HCT116 (cell line): ENCODE measurements at regions not wholly inside any gene's neighbourhood (a gene's known extent, or its start where the extent isn't known, plus 50 kb on each side); places are given as distances from the start of the nearest gene placed in this dataset.

Experiments
- ATAC-seq: fragments of 200-7000 bp; cut with Tn5 transposase; 2 replicates; pipeline ENCODE4 v1.9.1; 2020; ENCODE audit warnings: mild to moderate bottlenecking, moderate library complexity
- BruUV-seq: library from RNA; stranded (reverse); fragments of 400-500 nt; replicated peaks from 2 replicates; lab custom pipeline; 2021; lab: Mats Ljungman, UMichigan
- CTCF ChIA-PET: fragments of 300-600 bp; sonication (Branson Sonifier 250); formaldehyde crosslinking; loops from one replicate; lab custom pipeline; 2021; ENCODE audit warnings: antibody characterized with exemption; lab: Charles Lee
- POLR2A ChIA-PET: fragments of 300-600, 350-600 bp; sonication (Branson Sonifier 250); formaldehyde crosslinking; loops from one replicate; lab custom pipeline; 2021; ENCODE audit warnings: antibody characterized with exemption; lab: Charles Lee
- RAD21 ChIA-PET, 2 experiments: fragments of 300-600 bp; sonication (Branson Sonifier 250); formaldehyde crosslinking; loops; one replicate each; lab custom pipeline; 2023; ENCODE audit warnings: low total read pairs in 2 of 2; ENCODE audit not compliant: uncharacterized antibody in 2 of 2, unreplicated experiment in 2 of 2, low non-redundant PET in 1 of 2; lab: Charles Lee
- DNase-seq: peaks from one replicate; pipeline ENCODE4 v3.0.0-alpha.2; 2010; ENCODE audit warnings: low read depth, low spot score
- H2AFZ ChIP-seq: fragments of 200-600 bp; shearing (Covaris generic), sonication (generic); 2 replicates; pipeline ENCODE4 v1.6.1; 2017; ENCODE audit warnings: low read depth, mixed run types, mixed read lengths, antibody characterized with exemption, low read length; ENCODE audit not compliant: poor library complexity, severe bottlenecking
- H3K27ac ChIP-seq: 2 replicates; pipeline ENCODE4 v1.5.1; 2012; ENCODE audit warnings: low read depth, low read length
- H3K27me3 ChIP-seq: fragments of 200-600 bp; sonication (generic); 2 replicates; pipeline ENCODE4 v1.6.1; 2016; ENCODE audit warnings: mixed run types, low read length, mixed read lengths; ENCODE audit not compliant: insufficient read depth
- H3K36me3 ChIP-seq, 2 experiments: fragments of 200-500 bp in 1 of 2; fragments of 200-600 bp in 1 of 2; sonication (Bioruptor generic) in 1 of 2; sonication (generic) in 1 of 2; 2 replicates each; pipeline versions ENCODE4 v1.5.1 to v1.6.1; 2014 to 2016; ENCODE audit warnings: low read length in 2 of 2, inconsistent platforms in 1 of 2, mixed read lengths in 1 of 2, mixed run types in 1 of 2; ENCODE audit not compliant: insufficient read depth in 2 of 2, control insufficient read depth in 1 of 2
- H3K4me1 ChIP-seq, 2 experiments: fragments of 200-600 bp in 1 of 2; sonication (generic) in 1 of 2; 2 replicates each; pipeline versions ENCODE4 v1.5.1 to v1.6.1; 2012 to 2017; ENCODE audit warnings: low read length in 2 of 2, inconsistent platforms in 1 of 2, mild to moderate bottlenecking in 1 of 2, mixed read lengths in 1 of 2, mixed run types in 1 of 2, moderate library complexity in 1 of 2; ENCODE audit not compliant: insufficient read depth in 2 of 2, control insufficient read depth in 1 of 2
- H3K4me2 ChIP-seq: fragments of 200-600 bp; sonication (generic); 2 replicates; pipeline ENCODE4 v1.6.1; 2017; ENCODE audit warnings: mixed run types, low read length, mixed read lengths
- H3K4me3 ChIP-seq, 2 experiments: fragments of 200-600 bp in 1 of 2; sonication (generic) in 1 of 2; replicated peaks in 1 of 2; 2 replicates each; pipeline ENCODE4 v1.5.1; 2011 to 2016; ENCODE audit warnings: low read length in 2 of 2, control low read depth in 1 of 2, low read depth in 1 of 2, mild to moderate bottlenecking in 1 of 2, mixed read lengths in 1 of 2, mixed run types in 1 of 2
- H3K79me2 ChIP-seq: fragments of 200-600 bp; sonication (generic); 2 replicates; pipeline ENCODE4 v1.6.1; 2017; ENCODE audit warnings: mild to moderate bottlenecking, mixed run types, low read length, moderate library complexity, mixed read lengths; ENCODE audit not compliant: insufficient read depth
- H3K9ac ChIP-seq: fragments of 200-600 bp; sonication (generic); 2 replicates; pipeline ENCODE4 v1.6.1; 2016; ENCODE audit warnings: low read length, mixed read lengths
- H3K9me2 ChIP-seq: fragments of 200-600 bp; sonication (generic), shearing (Covaris generic); 2 replicates; pipeline ENCODE4 v1.6.1; 2017; ENCODE audit warnings: mixed run types, mild to moderate bottlenecking, moderate library complexity; ENCODE audit not compliant: insufficient read depth
- H3K9me3 ChIP-seq, 2 experiments: fragments of 200-500 bp in 1 of 2; fragments of 200-600 bp in 1 of 2; sonication (Bioruptor generic) in 1 of 2; sonication (generic) in 1 of 2; 2 replicates each; pipeline ENCODE4 v1.6.1; 2014 to 2017; ENCODE audit warnings: low read length in 2 of 2, mixed read lengths in 2 of 2, inconsistent platforms in 1 of 2, low read depth in 1 of 2, mild to moderate bottlenecking in 1 of 2, mixed run types in 1 of 2, moderate library complexity in 1 of 2; ENCODE audit not compliant: control insufficient read depth in 1 of 2, insufficient read depth in 1 of 2
- H4K20me1 ChIP-seq: fragments of 200-600 bp; sonication (generic), shearing (Covaris generic); 2 replicates; pipeline ENCODE4 v1.6.1; 2017; ENCODE audit warnings: mixed run types, mild to moderate bottlenecking, moderate library complexity; ENCODE audit not compliant: insufficient read depth
- CBX3 ChIP-seq: IDR thresholded peaks from 2 replicates; pipeline ENCODE4 v1.6.1; 2012; ENCODE audit warnings: low read depth
- CEBPB ChIP-seq: IDR thresholded peaks from 2 replicates; pipeline ENCODE4 v1.6.1; 2012; ENCODE audit warnings: low read depth
- EZH2phosphoT487 ChIP-seq: fragments of 200-600 bp; IDR thresholded peaks from 2 replicates; pipeline ENCODE4 v1.6.1; 2018; ENCODE audit warnings: antibody characterized with exemption, borderline replicate concordance
- SRF ChIP-seq: IDR thresholded peaks from 2 replicates; pipeline ENCODE4 v1.6.1; 2012; ENCODE audit warnings: low read depth
- ZNF274 ChIP-seq: fragments of 200-500 bp; sonication (Bioruptor generic); IDR thresholded peaks from 2 replicates; pipeline ENCODE4 v1.6.1; 2014; ENCODE audit warnings: mild to moderate bottlenecking, low read depth, low read length, inconsistent platforms
- intact Hi-C: fragments of 100-400 bp; cut with micrococcal nuclease; formaldehyde crosslinking; loops from 2 replicates; pipeline ENCODE4 v1.10.0; 2022
- TF ChIP-seq, protein P1 (sequence below): IDR thresholded peaks from 2 replicates; pipeline ENCODE4 v1.6.1; 2012
- TF ChIP-seq, protein P2 (sequence below), 3 experiments: fragments of 200-600 bp in 1 of 3; sonication (generic) in 1 of 3; IDR thresholded peaks in 2 of 3; conservative IDR thresholded peaks in 1 of 3; 2 replicates each; pipeline ENCODE4 v1.5.1; 2012 to 2017; ENCODE audit warnings: low read depth in 2 of 3, low read length in 2 of 3, antibody characterized with exemption in 1 of 3, borderline replicate concordance in 1 of 3, control low read depth in 1 of 3, mild to moderate bottlenecking in 1 of 3, mixed read lengths in 1 of 3, mixed run types in 1 of 3, moderate library complexity in 1 of 3; ENCODE audit not compliant: insufficient read depth in 1 of 3
- TF ChIP-seq, protein P3 (sequence below): IDR thresholded peaks from 2 replicates; pipeline ENCODE4 v1.6.1; 2012; ENCODE audit warnings: low read depth

DNA sequence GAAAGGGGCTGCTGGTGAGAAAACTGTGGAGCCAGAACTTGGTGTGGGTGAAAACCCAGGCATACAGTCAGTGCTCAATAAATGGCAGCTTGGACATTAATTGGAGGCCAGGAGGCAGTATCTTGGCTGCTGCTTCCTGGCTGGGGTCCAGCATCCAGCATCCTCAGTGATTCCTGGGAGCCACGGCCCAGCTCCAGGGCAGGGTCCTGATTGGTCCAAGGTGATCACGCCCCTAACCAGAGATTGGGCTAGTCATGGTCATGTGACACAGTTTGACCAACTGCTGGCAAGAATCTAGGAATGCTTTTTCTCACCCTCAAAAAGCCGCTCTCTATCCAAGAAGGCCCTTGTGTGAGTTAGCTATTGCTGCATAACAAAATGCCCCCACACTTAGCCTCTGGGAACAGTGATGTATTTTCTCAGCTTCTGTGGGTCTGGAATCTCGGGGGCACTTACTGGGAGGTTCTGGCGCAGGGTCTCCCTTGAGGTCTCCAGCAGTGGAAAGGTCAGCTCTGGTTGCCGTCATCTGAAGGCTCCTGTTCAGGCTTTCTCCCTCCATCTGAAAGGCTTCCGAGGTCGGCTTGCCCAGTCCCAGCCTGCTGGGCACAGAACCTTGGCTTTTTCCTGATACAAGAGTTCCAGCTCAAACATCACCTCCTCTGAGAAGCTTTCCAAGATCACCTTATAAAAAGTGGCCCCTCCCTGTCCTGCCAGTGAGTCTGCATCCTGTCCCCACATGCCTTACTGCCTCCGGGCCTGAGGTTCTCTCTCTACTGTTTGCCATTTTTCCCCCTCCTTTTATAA, 119.2 kb upstream of the NCOR2 start (continued):
- TF ChIP-seq, protein P1, sequence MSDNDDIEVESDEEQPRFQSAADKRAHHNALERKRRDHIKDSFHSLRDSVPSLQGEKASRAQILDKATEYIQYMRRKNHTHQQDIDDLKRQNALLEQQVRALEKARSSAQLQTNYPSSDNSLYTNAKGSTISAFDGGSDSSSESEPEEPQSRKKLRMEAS = no peak
- no peak for TF ChIP-seq CEBPB
- TF ChIP-seq, protein P2, sequence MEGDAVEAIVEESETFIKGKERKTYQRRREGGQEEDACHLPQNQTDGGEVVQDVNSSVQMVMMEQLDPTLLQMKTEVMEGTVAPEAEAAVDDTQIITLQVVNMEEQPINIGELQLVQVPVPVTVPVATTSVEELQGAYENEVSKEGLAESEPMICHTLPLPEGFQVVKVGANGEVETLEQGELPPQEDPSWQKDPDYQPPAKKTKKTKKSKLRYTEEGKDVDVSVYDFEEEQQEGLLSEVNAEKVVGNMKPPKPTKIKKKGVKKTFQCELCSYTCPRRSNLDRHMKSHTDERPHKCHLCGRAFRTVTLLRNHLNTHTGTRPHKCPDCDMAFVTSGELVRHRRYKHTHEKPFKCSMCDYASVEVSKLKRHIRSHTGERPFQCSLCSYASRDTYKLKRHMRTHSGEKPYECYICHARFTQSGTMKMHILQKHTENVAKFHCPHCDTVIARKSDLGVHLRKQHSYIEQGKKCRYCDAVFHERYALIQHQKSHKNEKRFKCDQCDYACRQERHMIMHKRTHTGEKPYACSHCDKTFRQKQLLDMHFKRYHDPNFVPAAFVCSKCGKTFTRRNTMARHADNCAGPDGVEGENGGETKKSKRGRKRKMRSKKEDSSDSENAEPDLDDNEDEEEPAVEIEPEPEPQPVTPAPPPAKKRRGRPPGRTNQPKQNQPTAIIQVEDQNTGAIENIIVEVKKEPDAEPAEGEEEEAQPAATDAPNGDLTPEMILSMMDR (IDR thresholded peaks at IDR 0.05 in 2 of 3, conservative IDR thresholded peaks at IDR 0.05 in 1 of 3; ENCODE audit: borderline replicate concordance in 1 of 3, insufficient read depth in 1 of 3, low read depth in 2 of 3, low read length in 2 of 3) = no peak
- no peak for TF ChIP-seq ZNF274
- TF ChIP-seq SRF = no peak
- no peak for TF ChIP-seq EZH2phosphoT487

DNA sequence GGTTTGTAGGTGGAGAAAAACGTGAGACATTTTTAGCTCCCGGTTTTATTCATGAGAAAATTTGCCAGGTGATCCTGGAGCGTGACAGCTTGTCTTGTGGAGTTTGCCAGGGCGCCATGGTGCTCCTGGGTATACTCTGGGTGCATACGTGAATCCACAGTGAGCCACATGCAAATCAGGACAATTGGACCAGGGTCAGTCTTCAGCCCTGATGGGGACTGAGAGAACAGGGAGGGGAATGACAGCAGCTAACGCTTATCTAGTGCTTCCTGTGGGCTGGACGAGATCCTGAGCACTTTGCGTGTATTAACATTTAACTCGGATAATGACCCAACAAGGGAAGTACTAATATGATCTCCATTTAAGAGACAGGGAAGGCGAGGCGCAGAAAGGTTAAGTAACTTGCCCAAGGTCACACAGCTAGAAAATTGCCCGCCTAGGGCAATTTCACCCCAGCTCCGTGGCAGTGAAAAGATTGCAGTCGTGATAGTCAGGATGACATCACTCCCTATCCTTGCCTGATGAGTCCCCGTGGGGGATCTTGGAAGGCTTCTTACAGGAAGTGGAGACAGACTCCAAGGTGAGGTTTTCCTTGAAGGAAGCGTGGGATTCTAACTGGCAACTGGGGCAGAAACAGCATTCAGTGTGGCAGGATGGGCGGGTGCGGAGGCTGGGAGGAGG, 118.4 kb upstream of the NCOR2 start:
- no peak for DNase-seq
- ChIA-PET RAD21 (interaction anchor here in 1 of 2 experiments (0.6 kb wide), 1 partner anchor 76 kb away, joined by 3 read pairs; no protein-coding TSS in a partner anchor), CTCF (no interaction called here), POLR2A (interaction anchor here (0.6 kb wide), 1 partner anchor 502 kb away, joined by 5 read pairs; no protein-coding TSS in a partner anchor)
- Histone ChIP-seq H3K4me1 (peaks cover 37 to 53% of the 10 kb centered on the region in 2 experiments), H3K27me3 (no peaks in the 10 kb centered on the region), H3K4me3 (no peak overlapping the region), H4K20me1 (no peaks in the 10 kb centered on the region), H3K9me2 (no peaks in the 10 kb centered on the region), H3K36me3 (no peaks in the 10 kb centered on the region), H3K4me2 (no peak overlapping the region), H2AFZ (no peak overlapping the region), H3K9me3 (peaks cover 0 to 4% of the 10 kb centered on the region in 2 experiments; a peak in 1 of 4 replicates), H3K79me2 (no peaks in the 10 kb centered on the region), H3K9ac (no peak overlapping the region), H3K27ac (no peak overlapping the region)
- TF ChIP-seq CBX3 = no peak
- TF ChIP-seq, protein P3, sequence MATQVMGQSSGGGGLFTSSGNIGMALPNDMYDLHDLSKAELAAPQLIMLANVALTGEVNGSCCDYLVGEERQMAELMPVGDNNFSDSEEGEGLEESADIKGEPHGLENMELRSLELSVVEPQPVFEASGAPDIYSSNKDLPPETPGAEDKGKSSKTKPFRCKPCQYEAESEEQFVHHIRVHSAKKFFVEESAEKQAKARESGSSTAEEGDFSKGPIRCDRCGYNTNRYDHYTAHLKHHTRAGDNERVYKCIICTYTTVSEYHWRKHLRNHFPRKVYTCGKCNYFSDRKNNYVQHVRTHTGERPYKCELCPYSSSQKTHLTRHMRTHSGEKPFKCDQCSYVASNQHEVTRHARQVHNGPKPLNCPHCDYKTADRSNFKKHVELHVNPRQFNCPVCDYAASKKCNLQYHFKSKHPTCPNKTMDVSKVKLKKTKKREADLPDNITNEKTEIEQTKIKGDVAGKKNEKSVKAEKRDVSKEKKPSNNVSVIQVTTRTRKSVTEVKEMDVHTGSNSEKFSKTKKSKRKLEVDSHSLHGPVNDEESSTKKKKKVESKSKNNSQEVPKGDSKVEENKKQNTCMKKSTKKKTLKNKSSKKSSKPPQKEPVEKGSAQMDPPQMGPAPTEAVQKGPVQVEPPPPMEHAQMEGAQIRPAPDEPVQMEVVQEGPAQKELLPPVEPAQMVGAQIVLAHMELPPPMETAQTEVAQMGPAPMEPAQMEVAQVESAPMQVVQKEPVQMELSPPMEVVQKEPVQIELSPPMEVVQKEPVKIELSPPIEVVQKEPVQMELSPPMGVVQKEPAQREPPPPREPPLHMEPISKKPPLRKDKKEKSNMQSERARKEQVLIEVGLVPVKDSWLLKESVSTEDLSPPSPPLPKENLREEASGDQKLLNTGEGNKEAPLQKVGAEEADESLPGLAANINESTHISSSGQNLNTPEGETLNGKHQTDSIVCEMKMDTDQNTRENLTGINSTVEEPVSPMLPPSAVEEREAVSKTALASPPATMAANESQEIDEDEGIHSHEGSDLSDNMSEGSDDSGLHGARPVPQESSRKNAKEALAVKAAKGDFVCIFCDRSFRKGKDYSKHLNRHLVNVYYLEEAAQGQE = no peak
- intact Hi-C loops = no loop called here
- no TSS peak for BruUV-seq
- no peak for ATAC-seq
